Caki2 (cell line): ENCODE measurements at regions not wholly inside any gene's neighbourhood (a gene's known extent, or its start where the extent isn't known, plus 50 kb on each side); places are given as distances from the start of the nearest gene placed in this dataset.

Experiments
- DNase-seq: peaks from one replicate; pipeline ENCODE4 v3.0.0-alpha.2; 2015; ENCODE audit warnings: low read depth
- in situ Hi-C: cut with HindIII; loops from 2 replicates; pipeline ENCODE4 v1.10.0; 2016; ENCODE audit warnings: low sequenced_read_pairs, low pct_unique_long_range_greater_than_20kb, mixed read lengths

GRCh38 chr1:4931486-4931885 is 277.1 kb downstream of the AJAP1 start:
- no peak for DNase-seq
- in situ Hi-C loops = no loop called here

- in situ Hi-C loops = no loop called here
- DNase-seq = no peak
Observed at GRCh38 chr1:4928186-4928585, 273.8 kb downstream of the AJAP1 start.

DNA sequence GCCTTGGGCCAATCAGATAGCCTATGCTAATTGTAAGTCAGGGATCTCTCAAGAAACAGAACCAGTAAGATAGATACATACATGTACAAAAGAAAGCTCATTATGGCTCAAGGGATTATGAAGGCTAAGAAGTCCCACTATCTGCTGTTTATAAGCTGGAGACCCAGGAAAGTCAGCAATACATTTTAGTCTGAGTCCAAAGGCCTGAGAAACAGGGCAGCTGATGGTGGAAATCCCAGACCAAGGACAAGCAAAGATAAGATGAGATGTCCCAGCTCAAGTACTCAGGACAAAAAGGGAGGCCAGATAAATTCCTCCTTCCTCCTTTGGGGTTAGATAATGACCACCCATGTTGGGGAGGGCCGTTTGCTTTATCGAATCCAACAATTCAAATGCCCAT is 269.9 kb downstream of the AJAP1 start:
- DNase-seq = no peak
- in situ Hi-C loops = no loop called here

DNA sequence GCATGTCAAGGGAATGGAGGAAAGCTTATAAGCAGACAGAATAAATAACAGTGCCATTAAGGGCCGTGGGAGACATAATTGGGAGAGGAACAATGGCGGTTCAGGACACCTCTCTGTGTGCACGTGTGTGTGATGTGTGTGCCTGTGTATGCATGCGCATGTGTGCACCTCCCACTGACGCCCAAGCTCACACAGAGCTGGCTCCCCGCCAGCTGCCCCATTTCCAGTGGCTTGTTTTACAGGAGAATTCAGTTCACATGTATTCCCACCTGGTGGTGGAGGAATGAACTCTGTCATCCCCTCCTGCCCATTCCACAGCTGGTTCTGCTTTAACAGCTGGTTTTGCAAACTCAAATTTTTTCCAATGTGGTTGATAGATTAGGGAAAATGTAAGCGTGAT is 262.2 kb downstream of the AJAP1 start:
- in situ Hi-C loops = no loop called here
- DNase-seq = no peak

- in situ Hi-C loops = no loop called here
- DNase-seq = no peak
Observed at GRCh38 chr1:4915154-4915553, 260.7 kb downstream of the AJAP1 start.

DNA sequence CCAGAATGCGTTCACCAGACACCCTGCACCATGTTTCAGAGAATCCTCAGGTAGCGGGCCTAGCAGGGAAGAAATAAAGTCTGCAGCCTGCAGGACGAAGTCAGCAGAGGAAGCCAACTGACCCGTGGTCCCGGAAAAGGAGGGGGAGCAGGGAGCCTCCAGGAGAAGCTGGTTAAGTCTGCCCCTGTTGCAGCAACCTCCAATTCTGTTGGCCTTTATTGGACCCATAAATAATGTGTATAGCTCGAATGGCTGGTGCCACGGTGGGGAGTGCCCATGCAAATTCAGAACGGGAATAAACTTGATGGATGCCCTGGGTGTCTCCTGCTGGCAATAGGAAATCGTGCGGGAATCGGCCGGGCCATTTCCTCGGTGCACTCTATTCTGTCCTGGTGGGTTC is 254.1 kb downstream of the AJAP1 start:
- in situ Hi-C loops = no loop called here
- DNase-seq = no peak

DNA sequence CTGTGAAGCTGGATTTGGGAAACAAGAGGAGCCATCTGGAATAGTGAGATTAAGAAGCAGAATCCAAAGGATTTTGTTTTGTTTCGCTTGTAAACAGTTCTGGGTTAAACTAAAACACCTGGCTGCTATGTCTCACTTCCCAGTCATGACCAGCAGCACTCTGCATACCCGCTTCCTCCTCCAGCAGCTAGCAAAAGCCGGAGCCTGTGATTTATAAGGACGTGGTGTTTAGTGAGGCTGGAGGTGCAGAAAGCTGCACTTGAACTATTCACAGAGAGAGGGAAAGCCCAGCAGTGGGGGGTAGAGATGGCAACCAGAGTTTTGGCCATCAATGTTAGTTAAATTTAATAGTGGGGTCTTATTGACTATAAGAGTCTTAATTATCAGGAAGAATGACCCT is 240.2 kb downstream of the AJAP1 start:
- DNase-seq = no peak
- in situ Hi-C loops = no loop called here

- in situ Hi-C loops = no loop called here
- no peak for DNase-seq
Observed at GRCh38 chr1:4880626-4881025, 226.2 kb downstream of the AJAP1 start.

DNA sequence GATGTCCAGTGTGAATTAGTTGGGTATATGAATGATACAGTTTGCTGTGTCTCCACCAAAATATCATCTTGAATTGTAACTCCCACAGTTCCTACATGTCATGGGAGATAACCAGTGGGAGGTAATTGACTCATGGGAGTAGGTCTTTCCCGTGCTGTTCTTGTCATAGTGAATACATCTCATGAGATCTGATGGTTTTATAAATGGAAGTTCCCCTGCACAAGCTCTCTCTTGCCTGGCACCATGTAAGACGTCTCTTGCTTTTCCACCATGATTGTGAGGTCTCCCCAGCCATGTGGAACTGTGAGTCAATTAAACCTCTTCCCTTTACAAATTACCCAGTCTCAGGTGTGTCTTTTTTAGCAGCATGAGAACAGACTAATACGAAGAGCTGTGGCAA is 223.0 kb downstream of the AJAP1 start:
- no peak for DNase-seq
- in situ Hi-C loops = no loop called here

DNA sequence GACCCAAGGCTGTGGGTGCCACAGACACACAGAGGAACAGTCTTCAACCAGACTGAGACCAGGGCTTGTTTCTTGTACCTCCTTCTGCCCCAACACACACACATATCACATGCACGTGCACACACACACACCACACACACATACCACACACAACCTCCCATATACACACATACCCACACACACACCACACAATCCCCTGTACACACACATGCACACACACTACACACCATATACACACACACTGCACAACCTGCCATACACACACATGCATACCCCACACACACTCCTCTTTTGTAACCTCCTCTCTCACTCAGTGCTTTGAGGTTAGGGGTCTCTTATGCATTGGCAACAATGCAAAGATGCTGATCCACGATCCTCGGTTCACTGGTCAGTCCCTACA is 217.0 kb downstream of the AJAP1 start:
- DNase-seq = no peak
- in situ Hi-C loops = no loop called here

DNA sequence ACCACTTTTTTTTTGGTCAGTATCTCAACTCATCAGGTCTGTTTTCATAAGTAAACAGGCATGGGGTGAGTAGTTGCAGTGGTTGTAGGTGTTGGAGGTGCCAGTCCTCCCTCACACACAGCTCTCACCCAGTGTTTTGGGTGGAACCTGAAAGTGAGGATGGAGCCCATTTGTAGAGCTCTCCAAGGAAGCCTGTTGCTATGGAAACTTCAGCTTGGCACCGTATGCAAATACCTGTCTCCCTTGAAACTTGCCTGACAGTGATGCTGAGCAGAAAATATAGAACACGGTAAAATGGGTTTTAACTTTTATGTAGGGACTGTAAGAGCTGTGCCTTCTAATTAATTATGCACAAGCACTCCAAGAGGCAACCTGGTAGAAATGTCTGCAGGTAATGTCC is 214.1 kb downstream of the AJAP1 start:
- no peak for DNase-seq
- in situ Hi-C loops = no loop called here

GRCh38 chr1:4856396-4856795 is 202.0 kb downstream of the AJAP1 start:
- in situ Hi-C loops = no loop called here
- DNase-seq = no peak

- no peak for DNase-seq
- in situ Hi-C loops = no loop called here
Observed at GRCh38 chr1:4854367-4854766, 200.0 kb downstream of the AJAP1 start.

DNA sequence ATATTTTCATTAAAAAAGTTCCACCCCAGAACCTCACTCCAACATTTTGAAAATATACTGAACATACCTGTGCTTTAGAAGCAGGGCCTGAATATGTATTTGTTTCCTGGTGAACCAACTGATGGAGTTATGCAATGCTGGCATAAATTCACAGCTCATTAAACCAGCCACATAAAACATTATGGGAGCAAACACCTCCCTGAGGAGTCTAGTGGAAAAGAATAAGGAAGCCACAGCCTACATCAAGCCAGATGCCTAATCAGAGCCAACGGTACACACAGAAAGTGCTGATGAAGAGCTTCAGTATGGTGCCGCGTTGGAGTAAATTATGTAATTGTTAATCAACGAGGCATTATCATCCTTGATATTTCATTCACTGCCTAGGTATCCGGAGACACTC is 199.5 kb downstream of the AJAP1 start:
- no peak for DNase-seq
- in situ Hi-C loops = no loop called here

- peak; percentile 5 for DNase-seq
- in situ Hi-C loops = no loop called here
Observed at GRCh38 chr1:4851385-4852065, 197.1 kb downstream of the AJAP1 start.

DNA sequence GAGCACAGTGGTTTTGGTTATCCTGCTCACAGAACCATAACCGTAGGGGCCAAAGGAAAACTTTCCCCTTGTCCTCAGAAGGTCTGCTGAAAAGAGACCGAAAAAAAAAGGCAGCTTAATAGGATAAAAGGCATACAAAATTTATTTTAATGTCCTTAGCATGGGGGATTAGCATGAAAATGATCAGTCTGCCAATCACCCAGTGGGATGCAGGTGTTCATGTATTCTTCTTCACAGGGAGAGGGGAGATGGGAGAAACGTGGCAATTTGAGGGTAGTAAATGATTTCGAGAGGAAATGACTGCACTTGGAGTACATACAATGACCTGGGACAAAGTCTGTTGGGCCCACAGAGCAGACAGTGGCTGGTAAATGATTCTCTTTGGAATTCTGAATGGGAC is 194.0 kb downstream of the AJAP1 start:
- DNase-seq = no peak
- in situ Hi-C loops = no loop called here

- in situ Hi-C loops = no loop called here
- DNase-seq = no peak
Observed at GRCh38 chr1:4847711-4848110, 193.3 kb downstream of the AJAP1 start.
